ENCODE measurements at regions not wholly inside any gene's neighbourhood (a gene's known extent, or its start where the extent isn't known, plus 50 kb on each side); places are given as distances from the start of the nearest gene placed in this dataset.

DNA sequence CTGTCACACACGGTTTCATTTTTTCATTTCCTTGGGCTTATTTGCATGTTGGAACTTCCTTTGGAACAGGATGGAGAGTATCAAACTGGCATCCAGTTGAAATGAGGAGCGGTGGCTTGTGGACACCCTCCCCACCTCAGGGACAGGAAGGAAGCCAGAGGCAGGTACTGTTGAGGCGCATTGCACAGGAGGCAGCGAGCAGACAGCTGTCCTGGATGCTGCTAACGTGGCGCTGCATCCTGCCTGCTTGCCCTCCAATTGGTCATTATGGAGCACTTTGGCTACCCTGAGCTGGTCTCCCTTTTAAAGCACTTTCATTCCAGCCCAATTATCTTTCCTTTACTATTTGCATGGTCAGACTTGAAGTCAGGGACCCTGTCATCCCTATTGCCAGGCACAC, 80.7 kb upstream of the ITGA4 start:
- no peak for DNase-seq

- DNase-seq = no peak
Observed at GRCh38 chr2:181376999-181377398, 80.2 kb upstream of the ITGA4 start.

GRCh38 chr2:181378491-181378890, 78.7 kb upstream of the ITGA4 start:
- DNase-seq = no peak

- DNase-seq = no peak
Observed at GRCh38 chr2:181380581-181380980, 76.6 kb upstream of the ITGA4 start.

DNA sequence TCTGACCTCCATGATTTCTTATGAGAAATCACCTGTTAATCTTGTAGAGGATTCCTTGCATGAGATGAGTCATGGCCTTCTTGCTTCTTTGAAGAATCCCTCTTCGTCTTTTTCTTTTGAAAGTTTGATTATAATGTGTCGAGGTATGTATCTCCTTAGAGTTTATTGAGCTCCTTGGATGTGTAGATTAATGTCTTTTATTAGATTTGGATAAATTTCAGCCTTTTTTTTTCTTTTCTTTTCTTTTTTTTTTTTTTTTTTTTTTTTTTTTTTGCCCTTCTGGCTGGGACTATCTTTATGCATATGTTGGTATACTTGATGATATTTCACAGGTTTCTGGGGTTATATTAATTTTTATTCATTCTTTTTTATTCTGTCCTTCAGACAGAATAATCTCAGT, 72.3 kb upstream of the ITGA4 start:
- DNase-seq = no peak

DNA sequence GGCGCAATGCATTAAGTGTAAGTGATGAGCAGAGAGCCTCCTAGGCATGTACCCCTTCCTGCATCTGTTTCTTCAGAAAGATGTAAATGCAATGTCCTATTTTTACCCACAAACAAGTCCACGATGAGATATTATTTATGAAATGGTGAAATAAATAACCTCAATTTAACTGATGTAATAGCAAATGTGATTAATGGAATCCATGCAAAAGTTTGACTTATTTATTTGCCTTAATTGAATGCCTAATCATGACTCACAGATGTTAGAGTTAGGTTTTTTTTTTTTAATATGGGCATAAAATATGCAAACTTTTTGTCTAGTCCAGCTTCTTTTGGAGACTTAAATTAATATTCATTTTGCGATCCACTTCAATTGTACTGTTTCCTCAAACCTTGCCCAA, 67.7 kb upstream of the ITGA4 start:
- DNase-seq = no peak

GRCh38 chr2:181393472-181393871, 63.7 kb upstream of the ITGA4 start:
- no peak for DNase-seq

GRCh38 chr2:181394741-181395437, 62.3 kb upstream of the ITGA4 start:
- DNase-seq = no peak

DNA sequence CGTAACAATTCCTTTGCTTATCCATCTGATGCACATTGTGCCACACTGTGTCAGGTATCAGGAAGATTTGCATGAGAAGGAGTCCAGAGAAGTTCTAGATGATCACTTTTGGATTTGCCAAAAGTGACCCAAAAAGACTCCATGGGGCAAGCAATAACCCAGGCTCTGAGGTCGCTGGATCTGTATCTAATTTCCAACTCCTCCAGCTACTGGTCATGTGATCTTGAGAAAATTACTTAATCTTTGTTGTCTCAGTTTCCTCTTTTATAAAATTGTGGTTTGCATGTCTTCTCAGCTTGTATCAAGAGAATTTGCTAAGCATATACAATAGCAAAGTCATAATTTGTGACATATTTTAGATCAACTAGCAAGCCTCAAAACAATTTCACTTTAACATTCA, 61.3 kb upstream of the ITGA4 start:
- no peak for DNase-seq

DNA sequence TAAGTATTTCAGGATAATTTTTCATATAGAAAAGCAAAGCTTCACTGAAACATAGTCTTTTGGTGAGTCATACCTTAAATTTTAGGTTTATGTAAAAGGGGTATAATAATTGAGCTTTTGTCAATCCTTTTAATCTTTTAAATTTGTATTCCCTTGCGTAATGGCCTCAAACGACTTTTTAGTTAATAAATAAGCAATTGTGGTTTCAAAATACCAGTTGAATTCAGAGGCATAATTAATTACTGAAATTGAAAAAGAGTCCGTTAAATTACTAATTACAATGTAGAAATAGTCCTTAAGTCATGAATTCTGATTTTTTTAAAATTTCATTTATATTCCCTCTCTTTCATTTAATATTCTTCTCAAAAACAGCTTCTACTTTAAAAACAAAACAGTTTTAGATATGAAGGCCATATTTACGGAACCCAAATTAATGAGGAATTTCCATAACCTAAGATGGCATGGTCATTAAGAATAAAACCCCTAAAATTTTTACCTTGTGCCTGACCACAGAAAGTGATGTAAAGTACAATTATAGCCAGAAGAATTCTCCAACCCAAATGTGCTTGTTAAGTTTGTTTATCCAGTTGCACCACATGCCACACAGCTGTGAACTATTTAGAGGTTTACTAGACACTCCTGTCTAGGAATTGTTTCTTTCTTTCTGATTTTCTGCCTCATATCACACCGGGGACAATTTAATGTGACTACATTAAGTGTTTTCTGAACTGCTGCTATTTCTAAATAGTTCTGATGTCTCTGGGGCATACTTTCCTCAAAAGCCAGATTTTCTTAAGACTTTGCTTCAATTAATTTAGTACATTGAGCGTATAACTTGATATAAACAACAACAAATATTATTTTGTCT, 60.7 kb upstream of the ITGA4 start:
- DNase-seq = no peak

DNA sequence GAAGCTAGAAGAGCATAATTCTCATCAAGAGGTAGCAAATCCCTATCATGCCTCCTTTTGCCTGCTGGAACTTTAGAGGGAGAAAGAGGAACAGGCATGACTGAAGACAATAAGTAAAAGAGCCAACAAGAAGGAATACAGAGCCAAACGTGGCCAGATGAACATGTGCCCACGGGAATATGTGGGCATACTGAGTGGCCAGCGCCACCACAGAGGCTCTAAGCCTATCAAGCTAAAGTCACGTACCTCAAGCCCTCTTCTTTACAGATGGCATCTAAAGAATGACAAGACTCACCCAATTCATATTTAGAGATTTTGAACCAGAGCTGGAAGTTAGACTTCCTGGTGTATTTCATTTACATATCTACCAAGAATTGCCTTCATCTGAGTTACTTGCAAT, 59.9 kb upstream of the ITGA4 start:
- DNase-seq = no peak

GRCh38 chr2:181398000-181398399, 59.2 kb upstream of the ITGA4 start:
- DNase-seq = no peak

DNA sequence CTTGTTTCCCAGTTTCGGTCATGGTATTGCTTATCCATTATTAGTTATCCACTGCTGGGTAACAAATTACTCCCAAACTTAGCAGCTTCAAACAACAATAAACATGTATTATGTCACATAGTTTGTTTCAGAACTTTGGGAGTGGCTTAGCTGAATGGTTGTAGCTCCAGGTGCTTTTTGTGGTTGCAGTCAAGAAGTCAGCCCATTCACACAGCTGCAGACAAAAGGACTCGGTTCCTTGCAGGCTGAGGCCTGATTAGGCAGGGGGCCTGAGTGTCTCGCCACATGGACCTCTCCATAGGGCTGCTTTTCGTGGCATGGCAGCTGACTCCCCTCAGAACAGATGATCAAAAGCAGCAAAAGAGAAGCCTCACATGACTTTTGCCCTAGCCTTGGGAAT, 58.2 kb upstream of the ITGA4 start:
- DNase-seq = no peak

DNA sequence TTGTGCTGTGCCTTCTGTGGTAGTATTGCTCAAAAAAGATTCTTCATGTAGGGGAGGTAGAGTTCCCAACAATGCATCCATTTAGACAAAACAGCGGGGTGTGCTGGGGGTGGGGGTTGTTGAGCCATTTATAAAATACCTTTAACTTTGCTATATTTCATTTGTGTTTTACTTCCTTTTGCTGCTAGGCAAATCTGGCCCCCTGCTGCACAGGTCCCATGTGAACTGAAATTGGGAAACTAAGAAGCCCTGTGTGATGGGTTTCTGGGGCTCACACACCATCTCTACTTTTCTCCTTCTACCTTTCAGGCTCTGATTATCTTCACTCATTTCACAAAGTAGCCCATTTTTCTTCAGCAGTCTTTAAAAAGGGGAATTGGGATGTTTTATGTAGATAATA, 52.7 kb upstream of the ITGA4 start:
- no peak for DNase-seq

GRCh38 chr2:181407171-181407570, 50.0 kb upstream of the ITGA4 start:
- no peak for DNase-seq

Data from amygdala (tissue), 56 donors.